Neural progenitor cell (in vitro differentiated cells): ENCODE measurements at regions not wholly inside any gene's neighbourhood (a gene's known extent, or its start where the extent isn't known, plus 50 kb on each side); places are given as distances from the start of the nearest gene placed in this dataset.

Experiments used
- DNase-seq: peaks from one replicate; pipeline ENCODE4 v3.0.0-alpha.2; 2016; ENCODE audit warnings: low spot score
- H2AFZ ChIP-seq: fragments of 200-600 bp; sonication (generic); replicated peaks from 2 replicates; pipeline ENCODE4 v1.6.1; 2016; ENCODE audit warnings: antibody characterized with exemption
- H3F3A ChIP-seq: fragments of 200-600 bp; sonication (generic); 2 replicates; pipeline ENCODE4 v1.6.1; 2016; ENCODE audit warnings: antibody characterized with exemption, low read depth
- H3K27ac ChIP-seq: fragments of 200-600 bp; sonication (generic); 2 replicates; pipeline ENCODE4 v1.5.1; 2016; ENCODE audit warnings: mild to moderate bottlenecking
- H3K27me3 ChIP-seq: fragments of 200-600 bp; sonication (generic); 2 replicates; pipeline ENCODE4 v1.6.1; 2016; ENCODE audit warnings: mild to moderate bottlenecking, moderate library complexity
- H3K36me3 ChIP-seq: fragments of 200-600 bp; sonication (generic); 2 replicates; pipeline ENCODE4 v1.5.1; 2016
- H3K4me1 ChIP-seq: fragments of 200-600 bp; sonication (generic); 2 replicates; pipeline ENCODE4 v1.6.1; 2016; ENCODE audit warnings: mixed run types
- H3K4me2 ChIP-seq: fragments of 200-600 bp; sonication (generic); 2 replicates; pipeline ENCODE4 v1.6.1; 2016
- H3K4me3 ChIP-seq: fragments of 200-600 bp; sonication (generic); 2 replicates; pipeline ENCODE4 v1.5.1; 2016
- H3K79me2 ChIP-seq: fragments of 200-600 bp; sonication (generic); 2 replicates; pipeline ENCODE4 v1.6.1; 2016; ENCODE audit warnings: low read depth
- H3K9ac ChIP-seq: fragments of 200-600 bp; sonication (generic); 2 replicates; pipeline ENCODE4 v1.6.1; 2016
- H3K9me3 ChIP-seq: fragments of 200-600 bp; sonication (generic); 2 replicates; pipeline ENCODE4 v1.5.1; 2016; ENCODE audit warnings: low read depth
- H4K20me1 ChIP-seq: fragments of 200-600 bp; sonication (generic); 2 replicates; pipeline ENCODE4 v1.6.1; 2016; ENCODE audit warnings: low read depth
- H3K27ac Mint-ChIP-seq: 3 replicates; pipeline ENCODE4 v1.8.0; 2021; ENCODE audit warnings: mixed read lengths
- H3K27me3 Mint-ChIP-seq: 2 replicates; pipeline ENCODE4 v1.8.0; 2022; ENCODE audit warnings: low read depth, mild to moderate bottlenecking, inconsistent platforms, moderate library complexity, mixed read lengths; ENCODE audit not compliant: insufficient read depth
- H3K36me3 Mint-ChIP-seq: 3 replicates; pipeline ENCODE4 v1.8.0; 2021; ENCODE audit warnings: mixed read lengths
- H3K4me1 Mint-ChIP-seq: 3 replicates; pipeline ENCODE4 v1.8.0; 2021; ENCODE audit warnings: mixed read lengths
- H3K4me3 Mint-ChIP-seq: 3 replicates; pipeline ENCODE4 v1.8.0; 2021; ENCODE audit warnings: mild to moderate bottlenecking, moderate library complexity, mixed read lengths
- H3K9me3 Mint-ChIP-seq: 3 replicates; pipeline ENCODE4 v1.8.0; 2020; ENCODE audit warnings: mixed read lengths
- CTCF ChIP-seq: fragments of 200-600 bp; sonication (generic); IDR thresholded peaks from 2 replicates; pipeline ENCODE4 v1.5.1; 2017; ENCODE audit warnings: antibody characterized with exemption, mild to moderate bottlenecking
- EZH2 ChIP-seq: fragments of 200-600 bp; sonication (generic); IDR thresholded peaks from 2 replicates; pipeline ENCODE4 v1.6.1; 2017; ENCODE audit warnings: antibody characterized with exemption, mild to moderate bottlenecking, moderate library complexity
- EZH2phosphoT487 ChIP-seq: fragments of 200-600 bp; sonication (generic); IDR thresholded peaks from 2 replicates; pipeline ENCODE4 v1.6.1; 2017; ENCODE audit warnings: antibody characterized with exemption

- Mint-ChIP-seq H3K27me3 (no peaks in the 10 kb centered on the region), H3K27ac (no peak overlapping the region), H3K36me3 (no peaks in the 10 kb centered on the region), H3K9me3 (no peaks in the 10 kb centered on the region), H3K4me3 (no peak overlapping the region), H3K4me1 (no peaks in the 10 kb centered on the region)
- Histone ChIP-seq H3K79me2 (no peaks in the 10 kb centered on the region), H3K4me1 (no peaks in the 10 kb centered on the region), H3K27me3 (no peaks in the 10 kb centered on the region), H3K9ac (no peak overlapping the region), H3K4me3 (no peak overlapping the region), H4K20me1 (no peaks in the 10 kb centered on the region), H2AFZ (no peak overlapping the region), H3K27ac (no peak overlapping the region), H3K36me3 (no peaks in the 10 kb centered on the region), H3K9me3 (no peaks in the 10 kb centered on the region), H3K4me2 (no peak overlapping the region), H3F3A (no peaks in the 10 kb centered on the region)
- DNase-seq, result no peak
- TF ChIP-seq CTCF (no peak), EZH2 (no peak), EZH2phosphoT487 (no peak)
These were observed 323.4 kb upstream of the UBE2E3 start for GRCh38 chr2:180657054-180657453.

- DNase-seq, result no peak
- Mint-ChIP-seq H3K4me1 (no peaks in the 10 kb centered on the region), H3K36me3 (no peaks in the 10 kb centered on the region), H3K27ac (no peak overlapping the region), H3K4me3 (no peak overlapping the region), H3K27me3 (no peaks in the 10 kb centered on the region), H3K9me3 (no peaks in the 10 kb centered on the region)
- no peaks in the 10 kb centered on the region for H3K9me3 ChIP-seq
- H3K4me2 ChIP-seq, result no peak overlapping the region
- no peak overlapping the region for H3K9ac ChIP-seq
- no peaks in the 10 kb centered on the region for H3K79me2 ChIP-seq
- H3F3A ChIP-seq, result no peaks in the 10 kb centered on the region
- H3K27ac ChIP-seq, result no peak overlapping the region
- no peak overlapping the region for H3K4me3 ChIP-seq
- no peaks in the 10 kb centered on the region for H3K27me3 ChIP-seq
- H2AFZ ChIP-seq, result no peak overlapping the region
- no peaks in the 10 kb centered on the region for H4K20me1 ChIP-seq
- TF ChIP-seq CTCF, result no peak
- no peak for TF ChIP-seq EZH2phosphoT487
- no peak for TF ChIP-seq EZH2
- no peaks in the 10 kb centered on the region for H3K36me3 ChIP-seq
- H3K4me1 ChIP-seq, result no peaks in the 10 kb centered on the region
These were observed 324.0 kb upstream of the UBE2E3 start for GRCh38 chr2:180656455-180656847.

- Histone ChIP-seq H4K20me1 (no peaks in the 10 kb centered on the region), H3F3A (no peaks in the 10 kb centered on the region), H3K4me1 (no peaks in the 10 kb centered on the region), H3K4me2 (no peak overlapping the region), H3K36me3 (no peaks in the 10 kb centered on the region), H3K79me2 (no peaks in the 10 kb centered on the region), H3K27me3 (no peaks in the 10 kb centered on the region), H2AFZ (no peak overlapping the region), H3K9me3 (no peaks in the 10 kb centered on the region), H3K4me3 (no peak overlapping the region), H3K27ac (no peak overlapping the region), H3K9ac (no peak overlapping the region)
- no peak overlapping the region for H3K27ac Mint-ChIP-seq
- no peak for DNase-seq
- H3K36me3 Mint-ChIP-seq, result no peaks in the 10 kb centered on the region
- no peaks in the 10 kb centered on the region for H3K9me3 Mint-ChIP-seq
- TF ChIP-seq CTCF, result peak; percentile 44
- TF ChIP-seq EZH2, result no peak
- TF ChIP-seq EZH2phosphoT487, result no peak
- H3K27me3 Mint-ChIP-seq, result no peaks in the 10 kb centered on the region
- no peak overlapping the region for H3K4me3 Mint-ChIP-seq
- H3K4me1 Mint-ChIP-seq, result no peaks in the 10 kb centered on the region
These were observed 324.5 kb upstream of the UBE2E3 start for GRCh38 chr2:180655842-180656454.
